HEK293 (cell line): ENCODE measurements at regions not wholly inside any gene's neighbourhood (a gene's known extent, or its start where the extent isn't known, plus 50 kb on each side); places are given as distances from the start of the nearest gene placed in this dataset.
A peak's percentile ranks its signal among the peaks of the same experiment; 100 is the strongest.
"Not testable (repeated sequence)": the region's sequence is repeated elsewhere in the genome, so short reads cannot be mapped to it uniquely, and the experiment has no call there.

Source experiments
- CTCF ChIA-PET: fragments of 350-600 bp; formaldehyde crosslinking; extraction: SDS; loops from one replicate; lab custom pipeline; 2021; ENCODE audit warnings: antibody characterized with exemption; lab: Yijun Ruan, JAX
- POLR2A ChIA-PET: fragments of 300-600 bp; formaldehyde crosslinking; extraction: SDS; loops from one replicate; lab custom pipeline; 2020; ENCODE audit warnings: antibody characterized with exemption, inconsistent platforms; lab: Yijun Ruan, JAX
- H3K27ac ChIP-seq: fragments of 200-500 bp; sonication (Bioruptor generic); 2 replicates; pipeline ENCODE4 v1.5.1; 2014; ENCODE audit warnings: low read depth, low read length, control low read depth, inconsistent platforms; ENCODE audit errors: extremely low read depth
- H3K36me3 ChIP-seq, 2 experiments: fragments of 200-500 bp in 1 of 2; sonication (Bioruptor generic) in 1 of 2; 1 replicate in 1 of 2; 2 replicates in 1 of 2; pipeline ENCODE4 v1.5.1; 2014 to 2017; ENCODE audit warnings: inconsistent platforms in 2 of 2, low read length in 2 of 2; ENCODE audit not compliant: control insufficient read depth in 2 of 2, insufficient read depth in 1 of 2
- H3K4me1 ChIP-seq: fragments of 200-500 bp; sonication (Bioruptor generic); 2 replicates; pipeline ENCODE4 v1.5.1; 2014; ENCODE audit warnings: mild to moderate bottlenecking, low read length, inconsistent platforms; ENCODE audit not compliant: control insufficient read depth, insufficient read depth
- H3K4me3 ChIP-seq: 2 replicates; pipeline ENCODE4 v1.5.1; 2011; ENCODE audit warnings: low read depth, mild to moderate bottlenecking, control low read depth, low read length, moderate library complexity
- H3K9me3 ChIP-seq: fragments of 200-500 bp; sonication (Bioruptor generic); 2 replicates; pipeline ENCODE4 v1.5.1; 2014; ENCODE audit warnings: low read depth, low read length, inconsistent platforms; ENCODE audit not compliant: control insufficient read depth, insufficient read depth
- BCL11A ChIP-seq: fragments of 450-650 bp; formaldehyde crosslinking; IDR thresholded peaks from 2 replicates; pipeline ENCODE4 v1.5.1; 2016; ENCODE audit warnings: low read depth, missing biosample characterization, missing genetic modification characterization
- BCL6B ChIP-seq: fragments of 450-650 bp; formaldehyde crosslinking; IDR thresholded peaks from 2 replicates; pipeline ENCODE4 v1.5.1; 2017; ENCODE audit warnings: missing biosample characterization, missing genetic modification characterization
- CTCF ChIP-seq: fragments of 450-650 bp; formaldehyde crosslinking; IDR thresholded peaks from 2 replicates; pipeline ENCODE4 v1.5.1; 2016; ENCODE audit warnings: missing biosample characterization, missing genetic modification characterization
- GLIS1 ChIP-seq: fragments of 450-650 bp; formaldehyde crosslinking; IDR thresholded peaks from 2 replicates; pipeline ENCODE4 v1.5.1; 2016; ENCODE audit warnings: missing biosample characterization, missing genetic modification characterization
- KLF17 ChIP-seq: fragments of 450-650 bp; formaldehyde crosslinking; IDR thresholded peaks from 2 replicates; pipeline ENCODE4 v1.5.1; 2016; ENCODE audit warnings: missing biosample characterization, missing genetic modification characterization
- PBX3 ChIP-seq: sonication (generic); formaldehyde crosslinking; IDR thresholded peaks from 2 replicates; pipeline ENCODE4 v1.8.1; 2022; ENCODE audit warnings: mild to moderate bottlenecking, moderate library complexity, missing genetic modification reagents
- REPIN1 ChIP-seq: fragments of 450-650 bp; formaldehyde crosslinking; IDR thresholded peaks from 2 replicates; pipeline ENCODE4 v1.5.1; 2017; ENCODE audit warnings: missing biosample characterization, missing genetic modification characterization, low read depth
- SP2 ChIP-seq: fragments of 450-650 bp; formaldehyde crosslinking; IDR thresholded peaks from 2 replicates; pipeline ENCODE4 v1.5.1; 2016; ENCODE audit warnings: missing biosample characterization, missing genetic modification characterization
- SP3 ChIP-seq: fragments of 450-650 bp; formaldehyde crosslinking; IDR thresholded peaks from 2 replicates; pipeline ENCODE4 v1.5.1; 2016; ENCODE audit warnings: missing biosample characterization, missing genetic modification characterization
- YY2 ChIP-seq: fragments of 450-650 bp; formaldehyde crosslinking; IDR thresholded peaks from 2 replicates; pipeline ENCODE4 v1.5.1; 2016; ENCODE audit warnings: missing biosample characterization, missing genetic modification characterization
- ZBTB48 ChIP-seq: fragments of 450-650 bp; formaldehyde crosslinking; IDR thresholded peaks from 2 replicates; pipeline ENCODE4 v1.5.1; 2016; ENCODE audit warnings: missing biosample characterization, missing genetic modification characterization
- ZNF112 ChIP-seq: fragments of 450-650 bp; formaldehyde crosslinking; IDR thresholded peaks from 2 replicates; pipeline ENCODE4 v1.5.0; 2017; ENCODE audit warnings: missing biosample characterization, missing genetic modification characterization
- ZNF133 ChIP-seq: fragments of 450-650 bp; formaldehyde crosslinking; IDR thresholded peaks from 2 replicates; pipeline ENCODE4 v1.5.1; 2016; ENCODE audit warnings: missing biosample characterization, missing genetic modification characterization
- ZNF18 ChIP-seq: fragments of 450-650 bp; formaldehyde crosslinking; IDR thresholded peaks from 2 replicates; pipeline ENCODE4 v1.5.1; 2016; ENCODE audit warnings: missing biosample characterization, missing genetic modification characterization
- ZNF292 ChIP-seq: fragments of 450-650 bp; formaldehyde crosslinking; IDR thresholded peaks from 2 replicates; pipeline ENCODE4 v1.5.1; 2016; ENCODE audit warnings: low read depth, missing biosample characterization, missing genetic modification characterization, borderline replicate concordance
- ZNF341 ChIP-seq: fragments of 450-650 bp; formaldehyde crosslinking; IDR thresholded peaks from 2 replicates; pipeline ENCODE4; 2016; ENCODE audit warnings: low read depth, missing biosample characterization, missing genetic modification characterization
- ZNF37A ChIP-seq: fragments of 450-650 bp; IDR thresholded peaks from 2 replicates; pipeline ENCODE4 v1.5.1; 2018; ENCODE audit warnings: missing biosample characterization, missing genetic modification characterization
- ZNF433 ChIP-seq: fragments of 450-650 bp; formaldehyde crosslinking; IDR thresholded peaks from 2 replicates; pipeline ENCODE4 v1.5.1; 2016; ENCODE audit warnings: missing biosample characterization, missing genetic modification characterization, low read depth
- ZNF501 ChIP-seq: fragments of 450-650 bp; formaldehyde crosslinking; IDR thresholded peaks from 2 replicates; pipeline ENCODE4 v1.5.1; 2016; ENCODE audit warnings: missing biosample characterization, missing genetic modification characterization
- ZNF658 ChIP-seq: fragments of 450-650 bp; formaldehyde crosslinking; IDR thresholded peaks from 2 replicates; pipeline ENCODE4; 2016; ENCODE audit warnings: missing biosample characterization, missing genetic modification characterization
- ZNF701 ChIP-seq: fragments of 450-650 bp; formaldehyde crosslinking; IDR thresholded peaks from 2 replicates; pipeline ENCODE4 v1.5.1; 2016; ENCODE audit warnings: missing biosample characterization, missing genetic modification characterization
- ZSCAN5A ChIP-seq: fragments of 450-650 bp; formaldehyde crosslinking; IDR thresholded peaks from 2 replicates; pipeline ENCODE4 v1.5.1; 2016; ENCODE audit warnings: missing biosample characterization, missing genetic modification characterization
- ZXDB ChIP-seq: fragments of 450-650 bp; formaldehyde crosslinking; IDR thresholded peaks from 2 replicates; pipeline ENCODE4 v1.5.1; 2016; ENCODE audit warnings: missing biosample characterization, missing genetic modification characterization

GRCh38 chr19:29886106-29886505 lies 55.9 kb upstream of the URI1 start:
- H3K4me1 ChIP-seq, H3K4me3 ChIP-seq, H3K36me3 ChIP-seq, POLR2A ChIA-PET, H3K9me3 ChIP-seq, H3K27ac ChIP-seq: not testable (repeated sequence)
- CTCF ChIA-PET: interaction anchor here (0.6 to 3.2 kb wide), 8 partner anchors 12 to 1547 kb away, joined by 3 to 10 read pairs (median 3); no protein-coding TSS in a partner anchor

GRCh38 chr19:29886586-29886985 lies 55.5 kb upstream of the URI1 start:
- Histone ChIP-seq H3K4me1 (no peaks in the 10 kb centered on the region), H3K36me3 (no peaks in the 10 kb centered on the region)
- TF ChIP-seq ZNF37A: no peak
- TF ChIP-seq YY2 (tag by site-specific recombination): no peak
- no peak for TF ChIP-seq ZNF292 (tag by site-specific recombination)
- no peak for TF ChIP-seq REPIN1 (tag by site-specific recombination)
- no peak for TF ChIP-seq ZNF433
- 0 out of 2 replicates have a peak, but pooled peaks have one; percentile 31 for TF ChIP-seq BCL6B (tag by site-specific recombination)
- no peak for TF ChIP-seq ZNF501
- no peak for TF ChIP-seq BCL11A (tag by site-specific recombination)
- TF ChIP-seq, all 188 proteins: peak for 1
- ChIA-PET CTCF (interaction anchor here (0.6 to 3.2 kb wide), 9 partner anchors 12 to 1547 kb away, joined by 3 to 13 read pairs (median 3); no protein-coding TSS in a partner anchor), POLR2A (no interaction called here)
- Histone ChIP-seq H3K27ac (no peak overlapping the region), H3K9me3 (no peaks in the 10 kb centered on the region), H3K4me3 (no peak overlapping the region)

GRCh38 chr19:29887442-29887855 lies 54.6 kb upstream of the URI1 start:
- ChIA-PET POLR2A (interaction anchor here (0.6 kb wide), 1 partner anchor 270 kb away, joined by 4 read pairs; no protein-coding TSS in a partner anchor), CTCF (interaction anchor here (0.6 to 3.2 kb wide), 7 partner anchors 13 to 1079 kb away, joined by 3 to 13 read pairs (median 7); no protein-coding TSS in a partner anchor)
- Histone ChIP-seq H3K4me1 (no peaks in the 10 kb centered on the region), H3K9me3 (no peaks in the 10 kb centered on the region), H3K27ac (no peak overlapping the region), H3K4me3 (no peak overlapping the region), H3K36me3 (no peaks in the 10 kb centered on the region)
- TF ChIP-seq ZSCAN5A (no peak), ZNF701 (tag by site-specific recombination) (no peak), ZNF37A (no peak), PBX3 (CRISPR knock-in tag) (no peak), SP3 (tag by site-specific recombination) (no peak), ZNF133 (tag by site-specific recombination) (no peak), ZNF658 (tag by site-specific recombination) (no peak), ZNF341 (tag by site-specific recombination) (peak; percentile 85), SP2 (tag by site-specific recombination) (no peak), ZBTB48 (tag by site-specific recombination) (0 out of 2 replicates have a peak, but pooled peaks have one; percentile 23), KLF17 (peak; percentile 80; the same call in 1 of the 2 replicates), CTCF (tag by site-specific recombination) (peak; percentile 56), ZNF112 (tag by site-specific recombination) (no peak), ZNF18 (tag by site-specific recombination) (no peak), ZXDB (tag by site-specific recombination) (no peak), GLIS1 (0 out of 2 replicates have a peak, but pooled peaks have one; percentile 33)
